Activated CD8-positive, alpha-beta memory T cell treated with anti-CD3 and anti-CD28 coated beads, Interleukin-2, amount 50 U/mL, for 4 hours (primary cell): ENCODE measurements at regions not wholly inside any gene's neighbourhood (a gene's known extent, or its start where the extent isn't known, plus 50 kb on each side); places are given as distances from the start of the nearest gene placed in this dataset.

Experiments
- DNase-seq: peaks from one replicate; pipeline ENCODE4 v3.0.0-alpha.2; 2020

GRCh38 chr9:113788616-113789330 lies 87.3 kb upstream of the ZNF618 start:
- no peak for DNase-seq

GRCh38 chr9:113790093-113790492 lies 86.0 kb upstream of the ZNF618 start:
- DNase-seq = no peak

GRCh38 chr9:113793558-113793957 lies 82.6 kb upstream of the ZNF618 start:
- no peak for DNase-seq

DNA sequence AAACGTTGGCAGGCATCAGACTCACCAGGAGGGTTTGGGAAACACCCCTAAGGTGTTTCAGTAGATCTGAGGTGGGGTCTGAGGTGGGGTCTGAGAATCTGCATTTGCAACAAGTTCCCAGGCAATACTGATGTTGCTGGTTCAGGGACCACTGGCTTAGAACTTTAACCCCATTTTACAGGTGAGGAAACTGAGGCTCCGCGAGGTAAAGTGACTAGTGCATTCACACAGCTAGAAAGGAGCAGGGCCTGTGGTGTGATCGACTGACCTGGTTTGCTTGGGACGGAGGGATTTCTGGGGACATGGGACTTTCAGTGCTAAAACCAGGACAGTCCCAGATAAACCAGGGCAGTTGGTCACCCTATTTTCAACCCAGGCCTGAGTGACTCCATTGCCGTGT lies 81.4 kb upstream of the ZNF618 start:
- DNase-seq = no peak

DNA sequence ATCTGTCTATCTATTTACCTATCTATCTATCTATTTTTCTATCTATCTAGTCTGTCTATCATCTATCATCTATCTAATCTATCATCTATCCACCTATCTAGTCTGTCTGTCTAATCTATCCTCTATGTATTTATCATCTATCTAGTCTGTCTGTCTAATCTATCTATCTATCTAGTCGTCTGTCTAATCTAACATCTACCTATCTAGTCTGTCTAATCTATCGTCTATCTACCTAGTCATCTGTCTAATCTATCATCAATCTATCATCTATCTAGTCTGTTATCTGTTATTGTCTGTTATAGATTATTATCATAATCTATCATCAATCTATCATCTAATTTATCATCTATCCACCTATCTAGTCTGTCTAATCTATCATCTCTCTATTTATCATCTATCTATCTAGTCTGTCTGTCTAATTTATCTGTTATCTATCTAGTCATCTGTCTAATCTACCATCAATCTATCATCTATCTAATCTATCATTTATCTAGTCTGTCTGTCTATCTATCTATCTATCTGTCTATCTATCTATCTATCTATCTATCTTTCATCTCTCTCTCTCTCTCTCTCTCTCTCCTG lies 80.2 kb upstream of the ZNF618 start:
- no peak for DNase-seq

DNA sequence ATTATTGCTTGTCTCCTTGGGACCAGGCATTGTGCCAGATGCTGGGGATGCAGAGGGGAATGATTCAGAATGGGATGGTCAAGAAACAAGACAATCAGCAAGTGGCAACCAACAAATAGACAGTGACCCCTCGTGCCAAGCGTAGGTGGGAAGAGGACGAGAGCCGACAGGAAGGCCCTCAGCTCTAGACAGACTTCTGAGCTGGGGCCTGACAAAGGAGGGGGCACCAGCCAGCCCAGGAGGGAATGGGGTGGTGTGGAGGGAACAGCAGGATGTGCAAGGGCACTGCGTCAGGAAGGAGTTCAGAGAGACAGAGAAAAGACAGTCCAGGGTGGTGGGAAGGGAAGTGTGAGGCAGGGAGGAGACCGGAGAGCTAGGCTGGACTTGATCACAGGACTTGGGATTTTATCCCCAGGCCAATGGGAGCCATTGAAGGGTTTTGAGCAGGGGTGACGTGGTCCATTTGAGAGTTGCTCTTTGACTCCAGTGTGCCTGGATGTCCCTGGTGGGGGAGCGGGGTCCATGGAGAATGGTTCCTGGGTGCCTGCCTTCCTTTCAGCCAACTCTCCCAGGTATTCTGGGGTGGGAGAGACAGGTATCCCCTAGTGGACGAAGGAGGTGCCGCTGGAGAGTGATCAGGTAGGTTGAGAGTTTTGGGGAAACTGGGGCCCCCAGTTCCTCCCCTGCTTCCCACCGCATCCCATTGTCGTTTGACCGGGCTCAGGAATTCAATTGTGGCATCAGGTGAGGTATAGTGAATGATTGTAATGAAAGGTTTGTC lies 79.3 kb upstream of the ZNF618 start:
- no peak for DNase-seq

- DNase-seq = no peak
These were observed 77.8 kb upstream of the ZNF618 start for GRCh38 chr9:113798062-113799030.

GRCh38 chr9:113800276-113800675 lies 75.8 kb upstream of the ZNF618 start:
- DNase-seq = no peak

DNA sequence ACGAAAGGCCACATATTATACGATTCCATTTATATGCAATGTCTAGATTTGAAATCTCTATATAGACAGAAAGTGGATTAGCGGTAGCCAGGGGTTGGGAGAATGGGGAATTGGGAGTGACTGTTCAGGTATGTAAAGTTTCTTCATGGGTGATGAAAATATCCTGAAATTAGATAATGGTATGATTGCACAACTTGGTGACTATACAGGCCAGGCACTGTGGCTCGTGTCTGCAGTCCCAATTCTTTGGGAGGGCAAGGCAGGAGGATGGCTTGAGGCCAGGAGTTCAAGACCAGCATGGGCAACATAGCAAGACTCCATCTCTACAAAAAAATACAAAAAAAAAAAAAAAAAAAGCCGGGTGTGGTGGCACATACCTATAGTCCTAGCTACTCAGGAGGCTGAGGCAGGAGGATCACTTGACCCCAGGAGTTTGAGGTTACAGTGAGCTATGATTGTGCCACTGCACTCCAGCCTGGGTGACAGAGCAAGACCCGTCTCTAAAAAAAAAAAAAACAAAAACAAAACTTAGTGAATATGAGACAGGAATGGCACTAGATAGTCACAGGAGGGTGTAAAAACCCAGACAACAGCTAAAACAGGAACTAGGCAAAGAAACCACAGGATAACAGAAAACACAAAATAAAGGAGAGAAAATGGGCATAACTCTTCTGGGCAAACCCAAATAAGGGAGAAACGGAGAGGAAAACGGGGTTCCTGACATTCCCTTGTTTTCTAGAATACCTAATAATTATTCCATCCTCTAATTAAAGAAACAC lies 72.1 kb upstream of the ZNF618 start:
- no peak for DNase-seq

DNA sequence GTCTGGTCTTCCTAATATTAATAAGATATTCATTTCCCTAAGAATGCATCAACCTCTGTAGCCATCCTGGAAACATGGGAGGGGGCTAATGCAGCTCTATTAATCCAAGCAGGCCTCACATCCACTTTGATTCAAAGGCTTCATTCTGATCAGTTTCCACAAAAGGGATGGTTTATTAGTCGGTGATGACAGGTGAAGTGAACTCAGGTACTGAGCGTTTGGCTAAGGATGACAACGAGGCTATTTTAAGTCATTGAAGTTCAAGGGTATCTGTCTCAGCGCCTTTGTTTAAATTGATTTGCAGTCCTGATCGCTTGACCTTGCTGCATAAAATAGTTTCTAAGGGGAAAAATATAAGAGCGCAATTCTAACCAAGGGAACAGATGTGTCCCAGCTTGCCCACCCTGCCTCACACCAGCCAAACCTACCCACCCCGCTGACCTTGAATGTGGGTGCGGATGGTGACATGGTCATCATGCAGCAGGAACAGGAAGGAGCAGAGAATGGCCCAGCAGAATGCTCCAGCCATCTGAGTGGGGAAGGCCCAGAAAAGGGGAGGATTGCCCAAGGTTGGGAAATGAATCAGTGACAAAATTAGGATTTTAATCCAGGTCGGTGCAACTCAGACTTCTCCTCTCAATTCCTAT lies 70.5 kb upstream of the ZNF618 start:
- no peak for DNase-seq

DNA sequence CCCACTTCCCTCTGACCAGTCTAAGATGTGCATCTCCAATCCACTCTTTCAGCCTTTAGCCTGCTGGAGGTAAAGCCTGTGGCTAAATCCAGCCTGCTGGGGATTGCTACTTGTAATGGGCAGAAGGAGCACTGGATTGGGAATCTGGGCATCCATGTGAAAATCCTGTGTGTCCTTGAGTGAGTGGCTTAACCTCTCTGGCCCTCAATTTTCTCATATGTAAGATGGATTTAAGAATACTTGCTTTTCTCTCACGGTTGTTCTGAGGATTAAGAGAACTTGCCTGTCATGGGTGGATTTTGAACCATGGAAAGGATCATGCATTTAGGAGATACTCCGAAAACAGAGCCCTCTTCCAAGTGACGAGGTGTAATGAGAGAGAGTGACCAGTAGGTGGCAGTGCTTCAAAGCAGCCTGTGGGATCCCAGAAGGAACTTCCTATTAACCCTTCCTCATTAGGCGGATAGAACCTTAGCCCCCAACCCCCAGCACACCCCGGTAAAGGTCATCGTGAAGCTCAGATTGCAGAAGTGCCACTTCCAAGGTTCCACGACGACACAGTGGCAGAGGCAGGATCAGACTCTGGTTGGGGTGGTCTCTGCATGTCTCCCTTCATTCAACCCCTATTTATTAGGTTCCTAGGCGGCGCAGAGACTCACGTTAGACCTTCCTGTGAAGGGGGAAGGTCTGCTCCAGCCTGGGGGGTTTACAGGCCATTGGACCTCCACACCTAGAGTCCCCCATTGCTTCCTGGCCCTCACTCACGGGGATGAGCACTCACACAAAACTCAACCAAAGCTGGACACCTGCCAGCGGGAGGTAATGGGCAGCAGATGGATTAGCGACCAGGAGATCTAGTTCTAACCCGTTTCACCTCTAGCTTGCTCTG lies 68.7 kb upstream of the ZNF618 start:
- peak; percentile 26 for DNase-seq

GRCh38 chr9:113808391-113809358 lies 67.4 kb upstream of the ZNF618 start:
- DNase-seq = no peak

DNA sequence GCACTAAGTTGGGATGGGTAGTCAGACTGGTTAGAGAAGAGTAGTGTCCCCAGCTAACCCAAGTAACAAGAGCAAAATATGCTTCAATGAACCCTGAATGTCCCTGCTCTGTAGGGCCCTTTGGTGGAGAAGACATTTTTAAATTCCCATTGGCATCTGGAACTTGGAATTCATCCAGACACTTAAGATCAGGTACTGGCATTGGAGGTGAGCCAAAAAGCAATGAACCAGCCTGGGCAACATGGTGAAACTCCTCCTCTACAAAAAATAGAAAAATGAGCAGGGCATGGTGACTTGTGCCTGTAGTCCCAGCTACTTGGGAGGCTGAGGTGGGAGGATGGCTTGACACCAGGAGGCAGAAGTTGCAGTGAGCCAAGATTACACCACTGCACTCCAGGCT lies 58.9 kb upstream of the ZNF618 start:
- DNase-seq = no peak

- no peak for DNase-seq
These were observed 57.7 kb upstream of the ZNF618 start for GRCh38 chr9:113818391-113818790.

DNA sequence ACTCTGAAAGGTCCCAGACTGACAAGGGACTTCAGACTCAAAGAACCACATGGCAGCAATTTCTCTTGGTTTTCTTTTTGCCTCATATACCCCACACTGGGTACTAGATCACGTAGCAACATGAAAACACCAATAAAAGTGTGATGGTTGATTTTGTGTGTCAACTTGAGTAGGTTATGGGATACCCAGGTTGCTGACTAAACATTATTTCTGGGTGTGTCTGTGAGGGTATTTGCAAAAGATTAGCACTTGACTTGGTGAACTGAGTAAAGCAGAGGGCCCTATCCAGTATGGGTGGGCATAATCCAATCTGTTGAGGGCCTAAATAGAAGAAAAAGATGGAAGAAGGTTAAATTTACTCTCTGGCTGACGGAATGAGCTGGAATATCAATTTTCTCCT lies 53.8 kb upstream of the ZNF618 start:
- no peak for DNase-seq

DNA sequence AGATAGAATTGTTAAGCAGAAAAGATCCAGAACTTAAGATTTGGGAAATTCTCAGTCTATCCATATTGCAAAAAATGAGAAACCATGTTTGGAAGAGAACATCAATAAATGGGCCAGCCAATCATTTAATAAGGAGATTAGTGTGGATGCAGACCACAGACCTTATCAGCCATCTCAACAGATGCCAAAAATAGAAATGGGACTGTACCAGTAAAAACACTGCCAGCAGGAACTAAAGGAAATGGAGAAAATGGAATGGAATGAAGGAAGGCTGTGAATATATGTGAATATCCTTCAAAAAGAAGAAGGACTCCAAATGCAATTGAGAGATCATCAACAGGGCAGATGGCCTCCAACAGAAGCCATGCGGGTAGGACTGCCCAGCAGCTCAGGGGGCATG lies 52.7 kb upstream of the ZNF618 start:
- DNase-seq = no peak
